HG03097 (cell line): ENCODE measurements at regions not wholly inside any gene's neighbourhood (a gene's known extent, or its start where the extent isn't known, plus 50 kb on each side); places are given as distances from the start of the nearest gene placed in this dataset.

Source experiments
- ATAC-seq: cut with Tn5 transposase; IDR thresholded peaks from one replicate; pipeline ENCODE4 v1.9.1; 2021; ENCODE audit not compliant: unreplicated experiment, low FRiP score

DNA sequence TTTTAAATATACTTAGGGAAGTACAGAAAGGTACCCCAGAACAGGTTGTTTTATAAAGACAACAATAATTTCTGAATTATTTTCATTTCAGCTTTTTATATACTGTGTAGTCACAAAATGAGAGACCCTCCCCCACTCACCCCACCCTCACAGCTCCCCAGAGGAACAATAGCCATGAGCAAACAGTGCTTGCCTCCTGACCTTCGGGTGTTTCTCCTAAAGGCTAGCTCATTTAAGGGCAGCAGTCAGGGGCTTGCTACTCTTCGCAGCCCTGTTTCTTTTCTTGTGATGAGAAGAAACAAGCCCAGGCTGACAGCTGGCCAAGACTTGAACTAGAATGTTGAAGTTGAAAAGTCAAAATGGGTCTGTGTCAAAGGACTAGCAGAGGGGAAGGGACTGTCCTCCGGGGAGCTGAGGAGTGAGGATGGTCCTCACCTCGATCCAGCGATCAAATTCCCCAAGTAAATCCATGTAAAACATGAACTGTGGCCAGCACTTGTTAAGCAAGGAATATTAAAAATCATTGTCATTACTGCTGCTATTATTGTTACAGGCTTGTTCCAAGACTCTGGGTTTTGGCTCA is 133.8 kb upstream of the ARHGAP5 start:
- ATAC-seq, result no peak

DNA sequence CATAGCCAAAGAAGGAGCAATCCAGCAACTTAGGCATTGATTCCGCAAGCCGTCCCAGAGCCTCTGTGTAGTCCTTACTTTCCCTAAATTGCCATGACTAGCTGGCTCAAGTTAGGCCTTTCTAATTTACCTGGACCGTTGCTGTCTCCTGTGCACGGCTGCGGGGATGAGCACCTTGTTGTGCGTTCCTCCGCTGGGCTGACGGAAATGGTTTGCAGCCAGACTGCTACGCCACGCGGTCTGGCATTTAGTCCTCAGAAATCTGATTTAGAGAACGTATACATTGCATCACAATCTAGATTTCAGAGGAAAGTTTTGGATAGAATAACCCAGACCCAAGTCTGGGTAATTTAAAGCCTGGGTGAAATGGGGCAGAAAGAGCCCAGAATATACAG is 133.2 kb upstream of the ARHGAP5 start:
- no peak for ATAC-seq

DNA sequence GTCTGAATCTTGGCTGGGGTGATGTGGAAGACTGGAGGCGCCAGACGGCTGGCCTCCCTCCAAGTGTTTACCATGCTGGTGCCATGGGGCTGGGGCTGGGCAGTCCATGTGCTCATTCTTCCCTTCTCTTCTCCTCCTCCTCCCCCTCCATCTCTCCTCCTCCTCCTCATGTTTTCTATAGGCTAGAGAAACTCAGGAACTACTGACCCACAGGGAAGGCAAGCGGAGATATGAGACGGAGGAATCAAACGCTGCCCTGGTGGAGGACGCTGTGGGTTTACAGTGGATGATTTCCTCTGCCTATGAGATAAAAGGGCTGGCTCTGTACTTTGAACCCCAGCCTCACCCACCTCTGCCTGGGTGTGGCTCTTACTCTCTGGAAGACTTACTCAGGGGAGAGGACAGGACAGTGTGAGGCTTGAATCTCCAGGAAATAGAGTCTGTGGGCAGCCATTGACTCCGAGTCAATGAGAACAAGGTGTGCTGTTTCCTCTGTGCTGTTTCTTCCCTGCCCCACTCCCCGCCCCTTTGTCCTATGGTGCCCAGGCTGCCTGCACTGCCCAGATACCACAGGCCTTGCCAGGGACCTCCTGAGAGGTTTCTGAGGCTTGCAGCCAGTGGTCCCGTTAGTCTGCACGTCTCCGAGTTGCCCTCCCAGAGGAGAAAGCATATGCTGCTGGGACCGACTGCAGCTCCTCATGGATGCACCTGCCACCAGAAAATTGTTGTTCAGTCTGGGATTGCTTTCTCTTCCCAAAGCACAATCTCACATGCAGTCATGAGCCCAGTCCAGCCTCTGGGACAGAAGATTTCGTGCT is 132.6 kb upstream of the ARHGAP5 start:
- no peak for ATAC-seq

DNA sequence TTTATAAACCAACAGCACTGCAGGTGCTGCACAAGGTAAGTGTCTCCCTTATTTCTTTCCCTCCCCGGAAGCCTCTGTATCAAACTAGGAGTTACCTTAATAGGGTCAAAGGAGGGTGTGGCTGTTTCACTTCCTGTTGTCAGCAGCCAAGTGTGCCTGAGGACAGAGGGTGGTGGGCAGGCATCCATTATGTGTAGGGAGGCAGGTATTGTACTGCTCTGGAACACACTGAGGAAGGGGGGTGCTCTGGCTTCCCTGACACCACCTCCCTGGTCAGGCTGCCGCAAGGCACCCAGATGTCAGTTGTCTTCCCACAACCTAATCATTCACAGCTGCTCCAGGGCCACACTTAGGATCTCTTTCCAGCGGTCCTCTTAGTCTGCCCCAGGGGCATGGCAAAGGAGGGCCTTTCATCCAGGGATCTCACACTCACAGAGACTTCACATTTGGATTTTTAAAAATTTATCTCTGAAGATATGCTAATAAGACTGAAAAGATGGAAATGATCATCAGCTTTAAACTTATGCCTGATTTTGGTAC is 132.0 kb upstream of the ARHGAP5 start:
- no peak for ATAC-seq

DNA sequence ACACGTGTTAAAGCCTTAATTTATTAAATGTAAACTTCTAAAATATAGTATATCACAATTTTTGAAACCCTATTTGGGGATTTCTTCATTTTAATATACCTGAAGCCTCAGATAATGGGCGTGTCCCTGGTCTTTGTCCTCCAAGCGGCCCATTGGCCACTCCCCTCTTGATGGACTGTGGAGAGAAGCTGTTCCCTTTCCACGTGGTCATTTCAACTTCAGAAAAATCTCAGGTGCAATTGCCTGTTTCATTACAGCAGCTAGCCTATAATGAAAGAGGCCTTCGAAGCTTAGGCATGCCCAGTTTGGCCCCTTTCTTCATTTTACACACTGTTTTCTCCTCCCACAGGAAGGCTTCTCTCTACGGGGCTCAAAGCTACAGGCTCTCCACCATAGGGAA is 131.4 kb upstream of the ARHGAP5 start:
- no peak for ATAC-seq

DNA sequence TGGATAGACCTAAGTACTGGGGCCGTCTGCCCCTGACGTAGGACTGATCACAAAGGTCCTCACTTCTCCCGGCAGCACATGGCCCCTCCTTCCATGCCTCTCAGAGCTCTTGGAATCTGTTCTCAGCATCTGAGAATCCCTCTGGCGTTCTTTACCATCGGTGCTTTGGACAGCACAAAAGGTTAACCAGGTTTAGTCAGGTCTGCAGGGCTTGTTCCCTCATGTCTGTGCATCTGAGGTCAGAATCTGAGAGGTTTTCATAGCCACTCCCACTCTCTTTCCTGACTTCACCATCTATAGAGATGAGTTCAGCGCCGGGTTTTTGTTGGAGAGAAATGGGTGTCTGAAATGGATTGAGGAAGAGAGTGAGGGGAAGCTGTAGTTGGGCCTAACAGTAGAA is 130.0 kb upstream of the ARHGAP5 start:
- ATAC-seq, result no peak

DNA sequence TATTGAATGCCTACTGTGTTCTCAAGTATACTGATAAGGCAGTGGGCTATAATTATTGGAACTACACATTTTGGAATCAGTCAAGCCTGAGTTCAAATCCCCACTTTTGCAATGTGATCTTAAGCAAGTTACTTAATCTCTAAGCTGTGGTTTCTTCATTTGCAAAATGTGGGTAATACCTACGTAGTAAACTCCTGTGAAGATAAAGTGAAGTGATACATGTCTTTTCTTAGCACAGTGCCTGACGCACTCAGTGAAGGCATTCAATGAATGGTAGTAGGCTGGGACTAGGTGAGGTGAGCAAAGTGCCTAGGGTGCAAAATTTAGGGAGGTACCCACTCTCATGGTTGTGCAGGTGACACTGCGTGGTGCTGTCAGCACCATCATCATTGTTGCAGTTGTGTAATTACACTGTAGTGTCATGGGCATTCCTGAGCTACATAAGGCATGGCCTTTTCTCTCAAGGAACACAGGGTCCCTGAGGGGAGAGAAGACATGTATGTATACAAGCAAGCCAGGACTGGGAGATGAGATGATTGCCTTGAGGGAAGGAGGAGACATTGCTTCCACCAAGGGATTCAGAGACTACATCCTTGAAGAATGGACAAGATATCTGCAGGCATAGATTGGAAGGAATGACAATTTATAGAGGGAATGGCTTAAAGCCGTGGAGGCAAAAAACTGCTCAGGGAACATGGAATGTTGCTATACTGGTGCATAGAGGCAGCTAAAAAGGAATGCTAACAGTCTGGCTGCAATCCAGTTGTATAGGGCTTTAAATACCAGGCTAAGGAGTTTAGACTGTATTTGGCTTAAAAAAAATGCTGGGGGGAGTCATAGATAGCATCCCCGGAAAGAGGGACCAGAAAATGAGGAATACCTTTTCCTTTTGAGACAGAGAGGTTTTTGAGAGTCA is 129.2 kb upstream of the ARHGAP5 start:
- ATAC-seq, result no peak

DNA sequence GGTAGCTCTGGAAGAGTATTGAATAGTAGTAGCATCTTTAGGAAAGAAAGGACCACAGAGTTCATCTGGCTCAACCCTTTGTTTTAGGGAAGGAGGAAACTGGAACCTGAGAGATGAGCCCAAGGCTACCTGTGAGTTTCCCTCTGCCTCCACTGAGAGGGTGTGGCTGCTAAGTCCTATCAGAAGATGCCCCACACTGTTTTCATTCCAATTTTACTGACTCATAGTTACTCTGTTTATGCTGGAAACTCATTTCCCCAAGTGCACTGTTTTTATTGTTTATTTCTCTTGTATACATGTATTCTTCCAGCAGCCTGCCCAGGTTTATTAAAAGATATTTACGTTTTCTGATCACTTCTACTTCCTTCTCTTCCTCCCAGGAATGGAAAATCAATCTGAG is 127.4 kb upstream of the ARHGAP5 start:
- ATAC-seq, result no peak

DNA sequence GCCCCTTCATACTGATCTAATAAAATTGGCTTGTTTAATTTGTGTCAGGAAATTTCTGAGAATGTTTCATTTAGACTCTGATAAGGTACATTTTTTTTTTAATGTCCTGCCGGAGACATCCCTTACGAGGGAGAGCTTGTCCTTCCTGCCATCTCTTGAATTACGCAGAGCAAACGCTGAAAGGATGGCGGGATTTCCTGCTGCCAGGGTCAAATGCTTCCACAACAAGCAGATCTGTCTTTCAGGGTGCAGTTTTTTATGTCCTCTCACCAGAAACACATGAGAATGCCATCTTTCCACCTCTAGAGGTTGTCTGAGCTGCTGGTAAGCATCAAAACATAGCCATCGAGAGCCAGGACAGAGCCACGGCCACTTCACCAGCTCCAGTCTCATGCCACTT is 126.8 kb upstream of the ARHGAP5 start:
- no peak for ATAC-seq

DNA sequence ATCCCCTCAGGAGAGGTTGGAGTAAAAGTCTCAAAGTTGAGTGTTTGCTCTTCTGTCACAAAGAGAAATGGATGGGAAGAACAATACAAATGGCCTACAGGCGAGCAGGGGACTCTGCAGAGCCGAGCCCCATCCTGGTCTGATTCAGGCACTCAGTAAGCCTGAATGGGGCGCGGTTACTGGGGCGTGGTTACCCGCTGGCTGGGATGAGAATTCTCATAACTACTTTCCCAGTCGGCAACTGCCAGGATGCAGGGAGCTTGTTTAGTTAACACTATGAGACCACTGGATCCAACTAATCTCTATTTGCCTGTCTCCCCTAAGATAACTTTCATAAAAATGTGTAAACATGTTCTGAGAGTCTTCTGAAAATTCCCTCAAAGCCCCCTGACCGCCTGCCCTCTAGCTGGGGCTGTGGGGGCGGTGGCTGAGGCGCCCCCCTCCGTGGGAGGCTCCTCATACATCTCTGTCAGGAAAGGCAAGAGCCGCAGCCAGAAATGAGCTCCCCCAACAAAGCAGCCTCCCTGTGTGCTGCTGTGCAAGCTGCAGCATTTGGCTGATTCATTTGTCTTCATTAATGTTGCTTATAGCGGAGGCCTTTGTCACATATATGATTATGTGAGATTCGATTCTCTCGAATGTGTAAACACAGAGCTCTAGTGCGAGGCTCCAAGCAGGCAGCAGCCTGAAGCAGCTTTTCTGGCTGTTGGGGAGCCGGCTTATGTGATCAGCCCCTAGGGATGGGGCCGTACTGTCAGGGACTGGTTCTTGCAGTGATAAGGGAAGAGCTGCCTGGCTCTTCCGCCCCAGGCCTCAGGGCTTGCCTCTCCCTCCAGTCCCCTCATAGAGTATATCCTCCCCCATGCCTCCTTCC is 126.1 kb upstream of the ARHGAP5 start:
- ATAC-seq, result no peak

DNA sequence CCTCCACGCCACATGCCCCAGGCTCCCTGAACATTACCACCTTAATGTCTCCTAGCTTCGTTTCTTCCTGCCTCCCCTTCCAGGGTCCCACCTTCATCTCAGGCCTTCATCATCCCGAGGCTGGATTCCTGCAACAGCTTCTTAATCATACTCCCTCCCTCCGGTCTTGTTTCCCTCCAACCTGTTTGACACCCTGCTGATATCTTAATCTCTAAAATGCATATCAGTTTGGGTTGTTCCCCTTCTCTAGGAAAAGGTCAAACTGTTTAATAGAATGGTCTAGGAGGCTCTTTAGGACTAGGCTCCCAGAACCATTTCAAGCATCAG is 125.5 kb upstream of the ARHGAP5 start:
- no peak for ATAC-seq

DNA sequence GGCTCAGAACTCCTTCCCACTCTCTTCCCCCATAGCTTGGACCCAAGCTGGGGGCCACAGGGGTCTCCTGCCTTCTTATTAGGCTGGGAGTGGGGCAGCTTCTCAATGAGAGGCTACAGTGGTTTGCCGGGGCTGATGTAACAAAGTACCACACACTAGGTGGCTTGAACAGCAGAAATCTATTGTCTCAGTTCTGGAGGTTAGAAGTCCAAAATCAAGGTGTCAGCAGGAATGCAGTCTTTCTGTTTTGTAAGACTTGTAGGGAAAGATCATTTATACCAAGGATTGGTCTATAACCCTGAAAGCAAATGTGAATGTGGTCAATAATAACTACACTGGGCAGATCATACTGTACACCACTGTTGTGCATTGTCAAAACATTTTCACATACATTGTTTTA is 124.5 kb upstream of the ARHGAP5 start:
- no peak for ATAC-seq

DNA sequence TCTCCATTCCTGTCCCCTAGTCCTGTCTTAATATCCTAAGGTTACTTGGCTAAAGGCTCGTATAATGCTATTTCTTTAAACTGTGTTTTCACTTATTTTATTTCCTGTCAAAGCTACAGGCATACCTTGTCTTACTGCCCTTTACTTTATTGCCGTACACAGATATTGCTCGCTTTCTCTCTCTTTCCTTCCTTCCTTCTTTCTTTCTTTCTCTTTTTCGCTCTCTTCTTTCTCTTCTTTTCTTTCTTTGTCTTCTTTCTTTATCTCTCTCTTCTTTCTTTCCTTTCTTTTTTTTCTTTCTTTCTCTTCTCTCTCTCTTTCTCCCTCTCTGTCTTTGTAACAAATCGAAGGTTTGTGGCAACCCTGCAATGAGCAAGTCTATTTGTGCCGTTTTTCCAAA is 123.9 kb upstream of the ARHGAP5 start:
- no peak for ATAC-seq

DNA sequence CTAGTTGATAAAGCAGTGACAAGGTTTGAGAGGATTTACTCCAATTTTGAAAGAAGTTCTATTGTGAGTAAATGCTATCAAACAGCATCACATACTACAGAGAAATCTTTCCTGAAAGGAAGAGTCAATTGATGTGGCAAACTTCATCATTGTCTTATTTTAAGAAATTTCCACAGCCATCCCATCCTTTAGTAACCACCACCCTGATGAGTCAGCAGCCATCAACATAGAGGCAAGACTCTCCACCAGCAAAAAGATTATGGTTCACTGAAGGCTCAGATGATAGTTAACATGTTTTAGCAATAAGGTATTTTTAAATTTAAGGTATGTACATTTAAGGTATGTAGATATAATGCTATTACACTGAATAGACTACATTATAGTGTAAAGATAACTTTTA is 122.1 kb upstream of the ARHGAP5 start:
- no peak for ATAC-seq

DNA sequence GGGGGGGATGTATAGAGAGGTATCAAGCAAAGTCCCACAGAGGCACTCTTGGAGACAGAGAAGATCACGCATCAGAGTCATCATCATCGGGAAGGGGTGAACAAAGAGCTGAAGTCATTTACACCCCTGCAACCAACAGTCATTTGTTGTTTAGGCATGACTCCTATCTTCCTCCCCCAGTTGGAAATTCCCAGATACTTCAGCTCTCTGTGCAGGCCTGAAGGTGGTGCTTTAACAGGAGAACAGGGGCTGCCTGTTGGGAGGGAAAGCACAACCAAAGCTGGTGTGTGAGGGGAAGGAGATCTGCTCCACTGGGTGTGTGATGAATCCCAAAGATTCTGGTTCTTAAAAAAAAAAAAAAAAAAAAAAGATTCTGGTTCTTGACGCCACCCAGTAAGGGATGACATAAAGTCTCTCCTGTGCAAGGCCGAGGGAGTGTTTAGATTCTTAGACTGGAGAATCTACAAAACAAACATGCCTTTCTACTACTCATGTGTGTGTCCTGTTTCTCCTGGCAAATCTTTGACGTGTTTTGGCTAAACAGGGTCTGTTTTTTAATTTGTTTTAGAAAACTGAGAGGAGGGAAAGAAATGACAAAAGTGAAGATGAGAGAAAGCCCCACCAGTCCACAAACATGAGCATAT is 121.0 kb upstream of the ARHGAP5 start:
- ATAC-seq, result no peak

DNA sequence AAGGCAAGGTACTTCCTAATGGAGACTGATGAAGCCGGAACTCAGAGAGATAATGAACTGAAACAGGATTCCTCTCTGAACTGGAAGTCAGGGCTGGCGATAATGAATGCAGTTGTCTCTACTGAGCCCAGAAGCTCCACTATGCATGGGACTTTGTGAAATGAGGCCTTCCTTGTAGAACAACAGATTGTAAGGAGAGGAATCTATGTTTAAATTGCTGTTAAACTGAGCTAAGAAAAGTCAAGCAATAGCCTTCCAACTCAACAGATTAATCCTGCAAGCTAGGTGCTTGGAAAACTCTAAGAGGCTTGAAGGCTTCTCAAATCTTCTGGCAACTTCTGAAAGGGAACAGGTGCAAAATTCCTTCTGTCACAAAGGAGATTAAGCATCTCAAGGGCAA is 119.5 kb upstream of the ARHGAP5 start:
- ATAC-seq, result no peak

DNA sequence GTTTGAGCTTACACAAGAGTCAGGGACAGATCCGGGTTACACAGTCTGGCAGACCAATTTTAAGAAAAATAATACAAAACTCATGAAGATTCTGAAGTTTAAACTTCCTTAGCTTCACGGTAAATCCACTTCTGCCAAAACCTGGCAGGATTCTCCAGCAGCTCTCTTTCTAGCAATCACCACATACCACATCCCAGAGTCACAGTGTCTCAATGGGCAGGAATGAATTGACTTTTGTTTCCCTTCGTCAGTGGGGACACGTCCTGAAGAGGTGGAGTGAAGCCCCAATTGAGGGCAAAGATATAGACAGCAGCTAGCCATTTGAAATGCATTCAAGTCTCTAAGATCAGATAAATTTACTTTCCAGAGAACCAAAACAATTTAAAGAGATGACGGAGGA is 117.1 kb upstream of the ARHGAP5 start:
- no peak for ATAC-seq

DNA sequence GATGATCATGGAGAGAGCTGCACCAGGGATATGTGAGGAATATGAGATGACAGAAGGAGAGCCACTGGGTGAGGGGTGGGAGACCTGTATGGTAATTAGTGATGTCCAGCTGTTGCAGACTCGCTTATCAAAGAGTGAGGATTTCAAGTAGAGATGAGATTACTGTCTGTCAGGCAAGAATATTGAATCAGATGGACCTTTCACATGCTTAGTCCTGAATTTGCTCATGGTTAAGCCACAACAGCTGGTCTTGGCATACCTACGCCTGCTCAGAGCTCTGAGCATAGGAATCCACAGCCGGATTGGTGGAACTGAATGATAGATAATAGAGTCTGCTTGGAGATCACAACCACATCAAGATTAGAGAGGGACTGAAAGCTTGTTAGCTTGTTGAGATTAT is 115.2 kb upstream of the ARHGAP5 start:
- no peak for ATAC-seq

DNA sequence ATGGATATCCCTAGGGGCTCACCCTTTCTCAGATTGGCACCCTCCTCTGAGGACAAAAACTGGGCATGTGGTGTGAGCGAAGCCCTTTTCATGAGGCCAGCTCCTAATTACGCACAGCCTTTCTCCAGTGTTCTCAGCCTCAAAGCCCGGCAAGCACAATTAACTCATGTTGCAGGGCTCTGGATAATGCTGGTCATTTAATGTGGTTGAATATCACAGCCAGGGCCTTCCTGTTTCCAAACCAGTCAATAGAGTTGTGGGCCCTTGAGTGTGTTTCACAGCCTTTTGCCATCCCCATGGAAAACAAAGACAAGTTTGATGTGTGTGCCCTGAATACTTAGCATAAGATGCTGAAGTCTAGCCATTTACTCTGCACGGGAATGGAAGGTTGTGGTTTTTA is 114.2 kb upstream of the ARHGAP5 start:
- ATAC-seq, result no peak

DNA sequence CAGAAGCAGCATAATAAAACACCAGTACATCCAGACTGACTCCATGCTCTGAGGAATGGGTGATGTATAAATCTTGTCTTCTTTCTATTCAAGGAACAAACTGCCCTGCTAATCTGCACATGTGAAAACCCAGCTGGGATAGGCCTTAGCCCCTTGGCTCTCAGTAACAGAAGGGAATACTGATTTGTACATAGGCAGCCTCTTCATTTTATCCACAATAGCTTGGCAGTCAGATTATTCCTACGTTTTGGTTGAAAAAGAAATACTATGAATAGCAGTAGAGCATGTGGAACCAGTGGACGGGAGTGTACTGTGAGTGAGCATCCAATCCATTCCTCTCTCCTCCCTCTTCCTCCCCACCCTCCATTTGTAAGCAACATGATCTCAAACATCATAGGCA is 113.5 kb upstream of the ARHGAP5 start:
- no peak for ATAC-seq
